NCI-H1105 treated with DMSO at 0.1 percent for 48 hours (cell line): ENCODE measurements at regions not wholly inside any gene's neighbourhood (a gene's known extent, or its start where the extent isn't known, plus 50 kb on each side); places are given as distances from the start of the nearest gene placed in this dataset.

ENCODE experiments used
- DNase-seq: peaks from one replicate; lab custom pipeline; 2025; lab: John Stamatoyannopoulos, UW

DNA sequence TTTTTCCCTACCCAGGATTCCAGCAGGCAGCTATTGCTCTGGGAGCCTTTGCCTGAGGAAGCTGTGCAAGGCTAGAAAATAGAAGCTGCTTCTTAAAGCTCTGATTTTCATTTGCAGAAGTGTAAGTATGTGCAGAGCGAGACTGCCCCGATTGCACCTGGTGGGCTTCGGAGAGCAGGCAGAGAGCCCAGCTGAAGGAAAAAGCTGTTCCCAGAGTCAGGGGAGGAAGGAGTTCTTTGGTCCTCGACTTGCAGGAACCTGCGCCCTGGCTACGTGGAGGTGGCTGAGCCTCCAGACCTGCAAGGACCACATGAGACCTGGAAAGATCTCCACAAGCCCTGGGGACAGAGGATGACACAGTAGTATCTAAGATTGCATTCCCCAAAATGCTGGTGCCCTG, 235.0 kb upstream of the ARGLU1 start:
- DNase-seq: no peak

- no peak for DNase-seq
Observed at GRCh38 chr13:106799781-106800335, 231.9 kb upstream of the ARGLU1 start.

DNA sequence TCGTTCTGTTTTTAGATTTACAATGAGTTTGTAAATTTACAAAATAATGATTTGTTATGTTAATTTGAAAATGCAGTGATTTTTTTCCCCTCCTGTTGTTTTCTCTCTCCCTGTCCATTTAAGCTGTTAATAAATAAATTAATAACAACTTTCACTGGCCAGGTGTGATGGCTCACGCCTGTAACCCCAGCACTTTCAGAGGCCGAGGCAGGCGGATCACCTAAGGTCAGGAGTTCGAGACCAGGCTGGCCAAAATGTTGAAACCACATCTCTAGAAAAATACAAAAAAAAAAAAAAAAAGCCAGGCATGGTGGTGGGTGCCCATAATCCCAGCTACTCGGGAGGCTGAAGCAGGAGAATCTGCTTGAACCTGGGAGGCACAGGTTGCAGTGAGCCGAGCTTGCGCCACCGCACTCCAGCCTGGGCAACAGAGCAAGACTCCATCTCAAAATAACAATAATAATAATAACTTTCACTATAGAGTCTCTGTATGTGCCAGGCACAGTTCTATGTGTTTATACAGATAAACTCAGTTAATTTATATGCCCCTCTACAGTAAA, 229.2 kb upstream of the ARGLU1 start:
- DNase-seq: no peak

DNA sequence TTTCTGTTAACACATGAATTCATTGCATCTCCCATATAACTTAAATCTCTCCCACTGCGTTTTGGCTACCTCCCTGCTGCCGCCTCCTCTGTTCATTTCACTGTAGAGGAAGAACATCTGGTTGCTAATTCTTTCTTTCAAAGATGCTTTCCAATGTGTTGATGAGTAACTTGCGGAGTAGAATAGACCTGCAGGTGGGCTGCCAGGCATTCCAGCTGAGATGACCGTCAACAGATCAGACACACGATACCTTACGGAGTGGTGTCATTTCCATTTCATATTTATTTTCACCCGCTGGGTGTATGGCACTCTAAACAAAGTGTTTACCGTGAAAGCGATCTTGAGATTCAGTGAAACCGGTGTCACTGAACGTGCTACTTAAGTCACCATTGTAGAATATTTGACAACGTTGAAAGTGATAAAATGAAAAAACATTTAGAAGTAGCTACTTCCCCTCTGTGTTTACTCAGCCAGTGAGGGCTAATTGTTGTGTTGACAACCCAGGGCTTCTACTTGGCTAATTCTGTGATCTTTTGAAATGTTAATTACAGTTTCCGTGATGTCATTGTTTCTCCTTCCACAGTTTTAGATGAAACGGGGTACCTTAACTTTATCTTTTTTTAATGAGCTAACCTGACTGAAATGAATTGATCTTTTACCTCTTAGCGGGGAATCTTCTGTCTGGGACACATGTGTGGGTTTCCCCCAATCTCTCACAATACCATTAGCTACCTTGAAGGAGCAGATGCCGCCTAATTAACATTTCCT, 228.5 kb upstream of the ARGLU1 start:
- peak; percentile 76 for DNase-seq

DNA sequence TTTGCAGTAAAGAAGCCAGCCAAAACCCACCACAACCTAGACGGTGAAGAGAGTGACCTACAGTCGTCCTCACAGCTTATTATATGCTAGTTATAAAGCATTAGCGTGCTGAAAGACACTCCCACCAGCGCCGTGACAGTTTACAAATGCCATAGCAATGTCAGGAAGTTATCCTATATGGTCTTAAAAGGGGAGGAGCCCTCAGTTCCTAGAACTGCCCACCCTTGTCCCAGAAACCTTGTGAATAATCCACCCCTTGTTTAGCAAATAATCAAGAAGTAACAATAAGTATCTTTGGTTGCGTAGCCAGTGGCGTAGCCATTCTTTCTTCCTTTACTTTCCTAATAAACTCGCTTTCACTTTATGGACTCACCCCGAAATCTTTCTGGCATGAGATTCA, 227.9 kb upstream of the ARGLU1 start:
- DNase-seq: no peak

- no peak for DNase-seq
Observed at GRCh38 chr13:106794117-106794516, 226.2 kb upstream of the ARGLU1 start.

DNA sequence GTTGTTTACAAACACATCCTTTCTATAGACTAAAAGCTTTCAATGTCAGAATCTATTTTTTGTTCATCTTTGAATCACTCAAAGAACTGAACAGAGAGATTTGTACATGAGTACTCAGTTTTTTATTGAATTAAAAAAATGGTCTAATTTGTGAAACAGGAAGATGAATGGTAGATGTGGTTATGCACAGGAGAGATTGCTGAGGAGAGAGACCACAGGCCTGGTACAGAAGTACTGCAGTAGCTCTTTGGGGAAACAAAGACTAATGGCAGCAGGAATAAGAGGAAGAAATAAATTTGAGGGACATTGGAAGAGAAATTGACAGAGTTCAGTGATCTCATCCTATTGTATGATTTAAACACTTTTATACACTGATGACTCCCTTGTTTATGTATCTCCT, 222.0 kb upstream of the ARGLU1 start:
- no peak for DNase-seq

DNA sequence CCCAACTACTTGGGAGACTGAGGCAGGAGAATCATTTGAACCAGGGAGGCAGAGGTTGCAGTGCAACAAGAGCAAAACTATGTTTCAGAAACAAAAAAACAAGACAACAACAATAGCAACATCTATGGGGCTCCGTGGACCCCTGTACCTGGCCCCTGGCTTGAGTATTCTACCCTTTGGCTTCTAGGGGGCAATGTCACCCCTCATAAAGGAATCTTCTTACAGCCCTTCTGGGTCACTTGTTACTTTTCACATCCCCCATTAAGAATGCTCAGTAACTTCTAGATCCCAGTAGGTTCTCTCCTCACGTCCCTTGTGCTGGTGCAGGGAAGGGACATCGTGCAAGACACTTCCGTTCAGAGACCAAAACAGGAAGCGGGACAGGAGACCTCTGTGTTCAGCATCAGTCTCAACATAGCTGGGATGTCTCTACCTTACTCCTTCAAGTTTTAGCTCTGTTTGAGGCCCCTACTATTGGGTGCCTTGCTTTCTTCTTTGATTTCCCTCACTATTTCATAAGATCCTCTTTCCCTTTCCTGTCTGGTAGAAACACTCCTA, 218.1 kb upstream of the ARGLU1 start:
- no peak for DNase-seq

GRCh38 chr13:106774621-106775020, 206.7 kb upstream of the ARGLU1 start:
- DNase-seq: no peak

DNA sequence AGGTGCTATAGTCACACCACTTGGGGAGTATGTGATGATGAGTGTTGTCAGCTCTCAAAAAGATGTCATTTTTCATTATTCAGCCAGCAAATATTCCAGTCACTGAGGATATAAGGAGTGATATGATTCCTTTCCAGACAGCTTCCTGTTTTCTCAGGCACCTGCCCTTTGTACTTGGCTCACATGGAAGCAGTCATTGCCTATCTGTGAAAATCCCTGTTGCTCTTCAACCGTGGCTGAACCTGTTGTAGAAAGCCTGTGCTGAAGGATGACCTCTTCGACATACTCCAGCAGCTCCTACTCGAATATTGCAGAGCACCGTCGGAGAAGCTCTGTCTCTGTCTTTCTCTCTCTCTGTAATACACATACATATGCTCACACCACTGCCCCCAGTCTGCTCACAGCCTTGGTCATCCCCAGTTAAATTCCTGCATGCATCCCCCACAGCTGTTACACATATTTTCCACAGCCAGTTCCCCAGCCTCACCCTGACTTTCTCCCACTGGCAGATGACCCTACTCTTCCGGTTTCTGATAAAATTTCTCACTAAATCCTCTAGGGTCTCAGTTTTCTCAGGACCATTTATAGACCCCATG, 204.2 kb upstream of the ARGLU1 start:
- DNase-seq: no peak

GRCh38 chr13:106768991-106769390, 201.1 kb upstream of the ARGLU1 start:
- no peak for DNase-seq

- DNase-seq: no peak
Observed at GRCh38 chr13:106762708-106763107, 194.8 kb upstream of the ARGLU1 start.

GRCh38 chr13:106756446-106756845, 188.5 kb upstream of the ARGLU1 start:
- no peak for DNase-seq

- no peak for DNase-seq
Observed at GRCh38 chr13:106755542-106755941, 187.6 kb upstream of the ARGLU1 start.

DNA sequence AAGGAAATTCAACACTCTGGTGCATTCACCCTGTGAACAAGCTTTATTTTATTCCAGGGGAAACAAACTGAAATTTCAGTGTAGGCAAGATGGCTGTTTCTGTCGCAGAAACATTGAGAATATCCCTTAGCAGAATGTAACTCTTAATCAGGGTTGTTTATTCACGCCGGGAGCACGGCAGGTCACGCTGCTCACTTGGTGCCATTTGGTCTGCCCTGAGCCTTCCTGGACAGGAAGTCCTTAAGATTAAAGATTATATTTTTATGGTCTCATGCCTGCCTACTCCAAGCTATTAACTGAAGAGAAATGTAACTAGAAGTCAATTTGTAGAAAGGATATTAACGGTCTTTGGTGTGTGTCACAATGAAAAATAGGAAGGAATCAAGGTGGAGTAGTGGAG, 185.3 kb upstream of the ARGLU1 start:
- peak; percentile 16 for DNase-seq

DNA sequence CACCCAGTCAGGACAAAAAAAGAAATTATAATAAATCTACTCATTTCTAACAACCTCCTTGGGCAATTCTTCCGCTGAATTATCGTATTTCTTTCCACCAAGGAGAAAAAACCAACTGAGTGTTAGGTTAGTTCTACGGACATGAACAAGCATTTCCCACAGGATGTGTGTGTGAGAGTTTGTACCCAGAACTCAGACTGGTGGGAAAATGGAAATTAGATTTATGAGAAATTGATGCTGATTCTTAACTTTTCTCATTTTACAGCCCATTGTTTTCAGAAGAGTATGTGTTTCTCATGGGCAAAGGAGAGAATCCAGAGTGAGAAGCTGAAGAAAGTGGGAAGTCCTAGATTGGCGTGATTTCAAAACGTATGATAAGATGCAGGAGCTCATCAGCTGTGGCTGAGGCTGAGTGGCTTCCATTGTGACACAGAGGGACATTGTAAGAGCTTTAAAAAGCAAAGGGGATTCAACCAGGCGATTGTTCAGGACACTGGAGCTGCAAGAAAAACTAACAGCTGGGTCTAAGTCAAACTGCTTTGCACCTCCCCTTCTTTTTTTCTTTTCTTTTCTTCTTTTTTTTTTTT, 184.7 kb upstream of the ARGLU1 start:
- DNase-seq: no peak

DNA sequence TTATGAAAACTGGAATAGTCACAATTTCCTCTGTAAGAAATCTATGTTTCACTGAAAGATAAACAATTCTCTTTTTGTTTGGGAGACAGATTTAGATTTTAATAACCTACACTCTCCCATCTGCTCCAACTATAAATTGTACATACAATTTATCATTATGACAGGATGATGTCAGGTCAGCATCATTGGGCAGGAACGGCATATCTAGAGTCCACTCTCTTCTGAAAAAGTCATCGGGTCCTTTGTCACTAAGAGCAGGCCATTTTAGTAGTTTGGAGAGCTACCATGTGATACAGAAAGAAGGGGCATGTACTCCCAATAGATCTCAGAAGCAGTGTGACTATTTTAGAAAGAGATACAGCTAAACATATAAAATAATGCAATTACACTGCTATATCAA, 180.8 kb upstream of the ARGLU1 start:
- no peak for DNase-seq

DNA sequence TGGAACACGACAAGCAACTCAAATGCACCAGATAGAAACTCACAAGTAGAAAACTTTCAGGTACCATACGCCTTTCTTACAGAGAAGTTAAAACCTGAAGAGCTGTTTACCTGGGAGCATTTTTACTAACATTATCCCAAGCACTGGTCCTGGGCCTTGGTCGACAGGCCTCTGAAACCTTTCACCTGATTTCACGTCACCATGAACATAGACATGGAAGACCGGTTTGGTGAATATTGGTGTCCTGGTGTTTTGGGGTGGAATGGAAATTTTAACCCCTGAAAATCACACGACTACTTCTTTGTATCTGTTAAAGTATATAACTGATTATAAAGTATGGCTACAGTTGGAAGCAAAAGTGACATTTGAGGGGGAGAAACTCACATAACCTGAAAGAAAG, 176.6 kb upstream of the ARGLU1 start:
- DNase-seq: no peak

GRCh38 chr13:106738186-106738678, 170.3 kb upstream of the ARGLU1 start:
- DNase-seq: no peak

DNA sequence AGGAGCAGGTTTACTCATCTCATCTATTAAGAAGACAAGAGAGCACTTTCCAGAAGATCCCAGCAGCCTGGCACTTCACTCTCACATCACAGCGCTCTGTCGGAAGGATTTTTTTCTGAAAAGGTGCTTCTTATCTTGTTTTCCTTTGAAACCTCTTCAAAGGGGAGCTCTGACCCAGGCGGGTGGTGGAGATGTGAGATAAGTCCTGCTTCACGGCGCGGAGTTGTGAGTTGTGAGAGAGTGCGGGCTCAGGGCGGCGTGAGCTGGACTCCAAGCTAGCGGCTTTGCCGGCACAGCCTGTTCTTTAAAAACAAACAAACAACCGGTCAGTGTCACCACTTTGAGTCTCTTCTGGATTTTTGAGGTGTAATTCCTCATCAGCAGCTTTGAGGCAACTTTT, 169.0 kb upstream of the ARGLU1 start:
- no peak for DNase-seq

DNA sequence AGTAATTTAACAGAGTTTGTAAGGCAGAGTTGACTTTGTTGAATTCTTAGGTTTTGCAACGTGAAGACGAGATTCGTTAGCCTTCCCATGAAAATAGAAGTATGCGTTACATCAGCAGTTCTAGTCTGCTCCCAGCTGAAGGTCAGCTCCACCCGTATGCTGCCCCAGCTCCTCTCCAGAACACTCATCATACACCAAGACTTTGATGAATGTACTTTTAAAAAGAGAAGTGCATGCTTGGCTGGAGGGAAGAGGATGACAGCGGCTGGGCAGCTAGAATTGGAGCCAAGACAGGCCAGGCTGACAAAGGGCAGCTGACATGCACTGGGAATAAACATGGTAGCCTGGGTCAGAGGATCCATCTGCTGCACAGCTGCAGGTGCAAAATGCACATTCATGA, 166.3 kb upstream of the ARGLU1 start:
- DNase-seq: no peak

DNA sequence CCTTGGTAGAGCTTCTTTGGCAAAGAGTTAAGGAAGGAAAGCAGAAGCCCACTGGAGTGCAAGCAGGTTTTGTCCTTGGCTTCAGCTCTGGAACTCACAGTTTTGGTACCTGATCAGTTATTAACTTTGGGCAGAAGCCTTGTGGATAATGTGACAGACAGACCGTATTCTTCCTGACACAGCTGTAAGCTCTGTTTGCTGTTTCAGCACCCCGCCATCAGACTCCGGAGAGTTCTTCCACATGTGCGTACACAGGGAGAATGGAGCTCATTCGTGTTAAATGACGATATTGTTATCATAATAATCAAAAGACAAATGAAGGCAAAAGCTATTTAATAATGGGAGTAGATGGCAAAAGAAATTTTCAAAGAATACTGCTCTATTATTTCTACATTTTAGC, 155.1 kb upstream of the ARGLU1 start:
- DNase-seq: no peak
